WTC11 (cell line): ENCODE measurements at regions not wholly inside any gene's neighbourhood (a gene's known extent, or its start where the extent isn't known, plus 50 kb on each side); places are given as distances from the start of the nearest gene placed in this dataset.

Experiments
- ATAC-seq: fragments of 200-7000 bp; cut with Tn5 transposase; 2 replicates; pipeline ENCODE4 v1.10.0; 2021; ENCODE audit warnings: mild to moderate bottlenecking, moderate library complexity
- CTCF ChIA-PET: fragments of 300-600 bp; sonication (Branson Sonifier 250); formaldehyde crosslinking; loops from one replicate; lab custom pipeline; 2021; ENCODE audit warnings: antibody characterized with exemption; lab: Charles Lee
- POLR2A ChIA-PET: fragments of 350-600 bp; sonication (Branson Sonifier 250); formaldehyde crosslinking; loops from one replicate; lab custom pipeline; 2021; ENCODE audit warnings: antibody characterized with exemption; lab: Charles Lee
- DNase-seq: peaks from one replicate; pipeline ENCODE4 v3.0.0; 2021; ENCODE audit warnings: low spot score
- H3K27ac Mint-ChIP-seq: 2 replicates; pipeline ENCODE4 v1.8.0; 2021; ENCODE audit warnings: mixed read lengths
- H3K27me3 Mint-ChIP-seq: 2 replicates; pipeline ENCODE4 v1.8.0; 2021; ENCODE audit warnings: low read depth, mild to moderate bottlenecking, moderate library complexity, mixed read lengths
- H3K36me3 Mint-ChIP-seq: 2 replicates; pipeline ENCODE4 v1.8.0; 2021; ENCODE audit warnings: mixed read lengths
- H3K4me1 Mint-ChIP-seq: 2 replicates; pipeline ENCODE4 v1.8.0; 2022; ENCODE audit warnings: mixed read lengths
- H3K4me3 Mint-ChIP-seq: 2 replicates; pipeline ENCODE4 v1.8.0; 2021; ENCODE audit warnings: mild to moderate bottlenecking, moderate library complexity, mixed read lengths
- H3K9me3 Mint-ChIP-seq: 2 replicates; pipeline ENCODE4 v1.8.0; 2021; ENCODE audit warnings: mixed read lengths
- AR ChIP-seq: fragments of 250-450 bp; sonication (Bioruptor Pico); IDR thresholded peaks from 2 replicates; pipeline ENCODE4 v1.9.0; 2021; ENCODE audit warnings: mild to moderate bottlenecking
- ATF2 ChIP-seq: sonication (generic); formaldehyde crosslinking; IDR thresholded peaks from 2 replicates; pipeline ENCODE4 v1.8.1; 2022; ENCODE audit warnings: low read depth, missing genetic modification reagents, borderline replicate concordance
- CBFB ChIP-seq: sonication (generic); formaldehyde crosslinking; IDR thresholded peaks from 2 replicates; pipeline ENCODE4 v1.8.1; 2022; ENCODE audit warnings: mild to moderate bottlenecking, low read depth, missing genetic modification reagents
- FOXJ3 ChIP-seq: sonication (generic); formaldehyde crosslinking; IDR thresholded peaks from 2 replicates; pipeline ENCODE4 v1.9.0; 2021; ENCODE audit warnings: missing genetic modification reagents, mild to moderate bottlenecking, borderline replicate concordance
- GABPB1 ChIP-seq: sonication (generic); formaldehyde crosslinking; IDR thresholded peaks from 2 replicates; pipeline ENCODE4 v1.8.1; 2023; ENCODE audit warnings: mild to moderate bottlenecking, missing genetic modification reagents
- GRHL2 ChIP-seq: fragments of 250-450 bp; sonication (Bioruptor Pico); IDR thresholded peaks from 2 replicates; pipeline ENCODE4 v1.8.0; 2022; ENCODE audit warnings: mild to moderate bottlenecking, moderate library complexity; ENCODE audit not compliant: insufficient replicate concordance, severe bottlenecking
- GTF2I ChIP-seq: fragments of 250-450 bp; sonication (Bioruptor Pico); conservative IDR thresholded peaks from 2 replicates; pipeline ENCODE4 v1.4.0; 2021; ENCODE audit warnings: mild to moderate bottlenecking
- KAT7 ChIP-seq: sonication (generic); formaldehyde crosslinking; IDR thresholded peaks from 2 replicates; pipeline ENCODE4 v1.8.1; 2023; ENCODE audit warnings: missing genetic modification reagents, mild to moderate bottlenecking, borderline replicate concordance
- MXD4 ChIP-seq: fragments of 250-450 bp; sonication (Bioruptor Pico); IDR thresholded peaks from 2 replicates; pipeline ENCODE4 v1.8.0; 2021; ENCODE audit warnings: mild to moderate bottlenecking, moderate library complexity, borderline replicate concordance
- NFE2L1 ChIP-seq: sonication (generic); formaldehyde crosslinking; IDR thresholded peaks from 2 replicates; pipeline ENCODE4 v1.8.1; 2023; ENCODE audit warnings: missing genetic modification reagents
- NR1H2 ChIP-seq: sonication (generic); formaldehyde crosslinking; IDR thresholded peaks from 2 replicates; pipeline ENCODE4 v1.9.0; 2021; ENCODE audit warnings: mild to moderate bottlenecking, moderate library complexity, missing genetic modification reagents
- NR2C2 ChIP-seq: sonication (generic); formaldehyde crosslinking; IDR thresholded peaks from 2 replicates; pipeline ENCODE4 v1.8.0; 2022; ENCODE audit warnings: mild to moderate bottlenecking, missing genetic modification reagents
- OVOL2 ChIP-seq: fragments of 250-450 bp; sonication (Bioruptor Pico); IDR thresholded peaks from 2 replicates; pipeline ENCODE4 v1.9.0; 2021; ENCODE audit warnings: mild to moderate bottlenecking, borderline replicate concordance
- PREB ChIP-seq: sonication (generic); formaldehyde crosslinking; IDR thresholded peaks from 2 replicates; pipeline ENCODE4 v1.8.1; 2022; ENCODE audit warnings: mild to moderate bottlenecking, missing genetic modification reagents, moderate library complexity, borderline replicate concordance
- TEAD4 ChIP-seq: sonication (generic); formaldehyde crosslinking; IDR thresholded peaks from 2 replicates; pipeline ENCODE4 v1.8.0; 2022; ENCODE audit warnings: mild to moderate bottlenecking, missing genetic modification reagents
- ZBTB21 ChIP-seq: sonication (generic); formaldehyde crosslinking; IDR thresholded peaks from 2 replicates; pipeline ENCODE4 v1.8.1; 2023; ENCODE audit warnings: mild to moderate bottlenecking, missing genetic modification reagents, borderline replicate concordance
- ZNF317 ChIP-seq: sonication (generic); formaldehyde crosslinking; IDR thresholded peaks from 2 replicates; pipeline ENCODE4 v1.8.1; 2023; ENCODE audit warnings: low read depth, mild to moderate bottlenecking, moderate library complexity, missing genetic modification reagents, borderline replicate concordance
- ZNF416 ChIP-seq: fragments of 250-450 bp; sonication (Bioruptor Pico); IDR thresholded peaks from 2 replicates; pipeline ENCODE4 v1.9.0; 2021; ENCODE audit warnings: mild to moderate bottlenecking, inconsistent platforms
- TF ChIP-seq, protein P1 (sequence below): fragments of 250-450 bp; sonication (Bioruptor Pico); conservative IDR thresholded peaks from 2 replicates; pipeline ENCODE4 v1.9.0; 2021; ENCODE audit warnings: mild to moderate bottlenecking
- TF ChIP-seq, protein P2 (sequence below): sonication (generic); formaldehyde crosslinking; IDR thresholded peaks from 2 replicates; pipeline ENCODE4 v1.8.1; 2023; ENCODE audit warnings: mild to moderate bottlenecking, missing genetic modification reagents

DNA sequence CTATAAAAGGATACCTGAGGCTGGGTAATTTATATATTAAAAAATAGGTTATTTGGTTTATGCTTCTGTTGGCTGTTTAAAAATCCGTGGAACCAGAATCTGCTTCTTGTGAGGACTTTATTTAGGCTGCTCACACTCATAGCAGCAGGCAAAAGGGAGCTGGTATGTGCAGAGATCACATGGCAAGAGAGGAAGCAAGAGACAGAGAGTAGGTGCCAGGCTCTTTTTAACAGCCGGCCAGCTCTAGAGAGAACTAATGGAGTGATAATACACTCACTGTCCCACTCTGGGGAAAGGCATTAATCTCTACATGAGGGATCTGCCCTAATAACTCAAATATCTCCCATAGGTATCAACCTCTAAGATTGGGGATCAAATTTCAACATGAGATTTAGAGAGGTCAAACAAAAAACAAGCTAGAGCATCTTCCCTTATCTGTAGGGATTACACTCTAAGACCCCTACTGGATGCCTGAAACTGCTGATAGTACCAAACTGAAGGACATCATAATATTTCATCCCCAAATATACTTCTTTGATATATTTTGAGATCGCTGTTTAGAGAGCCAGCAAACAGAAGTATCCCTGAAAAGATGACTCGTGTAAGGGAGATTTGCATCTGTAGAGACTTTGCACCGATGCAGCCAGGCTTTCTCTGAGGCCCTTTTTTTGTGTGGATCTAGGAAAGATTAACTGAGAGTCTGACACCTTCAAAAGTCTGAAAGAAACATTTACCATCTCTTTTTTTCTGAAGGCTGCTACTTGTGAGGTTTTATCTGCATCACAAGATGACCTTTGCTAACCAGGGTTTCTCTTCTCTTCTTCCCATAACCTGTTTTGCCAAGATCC, 717.0 kb upstream of the MBL2 start (continued):
- TF ChIP-seq, protein P1, sequence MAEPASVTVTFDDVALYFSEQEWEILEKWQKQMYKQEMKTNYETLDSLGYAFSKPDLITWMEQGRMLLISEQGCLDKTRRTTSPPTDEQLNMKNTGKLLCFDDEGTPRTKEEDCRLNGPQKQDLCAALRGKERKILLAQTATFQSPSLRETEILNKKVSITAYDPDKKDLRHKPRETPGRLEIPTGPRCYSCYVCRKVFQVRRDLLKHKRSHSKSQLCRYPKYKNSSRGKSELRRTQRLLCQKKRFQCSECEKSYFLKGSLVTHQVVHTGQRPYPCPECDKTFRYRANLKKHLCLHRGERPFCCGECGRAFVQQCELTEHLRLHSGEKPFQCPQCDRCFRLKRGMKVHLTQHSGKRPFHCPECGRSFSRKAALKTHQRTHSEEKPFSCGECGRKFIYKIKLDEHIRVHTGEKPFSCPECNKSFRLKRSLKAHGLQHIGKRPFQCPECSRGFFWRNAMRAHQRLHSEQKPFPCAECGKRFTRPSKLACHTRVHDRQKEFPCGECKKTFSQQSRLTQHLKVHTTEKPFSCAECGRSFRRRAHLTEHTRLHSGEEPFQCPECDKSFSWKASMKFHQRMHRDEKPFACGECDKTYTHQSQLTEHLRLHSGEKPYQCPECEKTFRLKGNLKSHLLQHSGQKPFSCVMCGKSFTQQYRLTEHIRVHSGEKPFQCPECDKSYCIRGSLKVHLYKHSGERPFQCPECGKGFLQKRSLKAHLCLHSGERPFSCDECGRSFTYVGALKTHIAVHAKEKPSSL = no peak
- TF ChIP-seq TEAD4 (CRISPR knock-in tag) (no peak), NFE2L1 (CRISPR knock-in tag) (no peak), GTF2I (CRISPR knock-in tag) (no peak), CBFB (no peak), ZNF317 (no peak), ZBTB21 (CRISPR knock-in tag) (no peak)
- TF ChIP-seq, protein P2, sequence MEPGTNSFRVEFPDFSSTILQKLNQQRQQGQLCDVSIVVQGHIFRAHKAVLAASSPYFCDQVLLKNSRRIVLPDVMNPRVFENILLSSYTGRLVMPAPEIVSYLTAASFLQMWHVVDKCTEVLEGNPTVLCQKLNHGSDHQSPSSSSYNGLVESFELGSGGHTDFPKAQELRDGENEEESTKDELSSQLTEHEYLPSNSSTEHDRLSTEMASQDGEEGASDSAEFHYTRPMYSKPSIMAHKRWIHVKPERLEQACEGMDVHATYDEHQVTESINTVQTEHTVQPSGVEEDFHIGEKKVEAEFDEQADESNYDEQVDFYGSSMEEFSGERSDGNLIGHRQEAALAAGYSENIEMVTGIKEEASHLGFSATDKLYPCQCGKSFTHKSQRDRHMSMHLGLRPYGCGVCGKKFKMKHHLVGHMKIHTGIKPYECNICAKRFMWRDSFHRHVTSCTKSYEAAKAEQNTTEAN (CRISPR knock-in tag) = no peak
- TF ChIP-seq, all 79 proteins: peak for 0

GRCh38 chr10:53487019-53487983, 714.7 kb upstream of the MBL2 start:
- peaks cover 61% of the 10 kb centered on the region for H3K9me3 Mint-ChIP-seq
- H3K4me3 Mint-ChIP-seq = no peak overlapping the region
- ChIA-PET CTCF (no interaction called here), POLR2A (no interaction called here)
- no peak for ATAC-seq
- H3K36me3 Mint-ChIP-seq = peaks cover 82% of the 10 kb centered on the region
- no peak for DNase-seq
- no peak overlapping the region; the same call in 1 of the 2 replicates for H3K27ac Mint-ChIP-seq
- peaks cover 20% of the 10 kb centered on the region for H3K27me3 Mint-ChIP-seq
- H3K4me1 Mint-ChIP-seq = peaks cover 23% of the 10 kb centered on the region
- no peak for TF ChIP-seq GABPB1 (CRISPR knock-in tag)
- TF ChIP-seq FOXJ3 (CRISPR knock-in tag) = no peak
- TF ChIP-seq KAT7 (CRISPR knock-in tag) = no peak
- no peak for TF ChIP-seq CBFB
- no peak for TF ChIP-seq ZNF416 (CRISPR knock-in tag)
- no peak for TF ChIP-seq NR2C2 (CRISPR knock-in tag)
- no peak for TF ChIP-seq AR (CRISPR knock-in tag)
- no peak for TF ChIP-seq OVOL2 (CRISPR knock-in tag)
- TF ChIP-seq, protein P1 = no peak
- TF ChIP-seq PREB = no peak
- no peak for TF ChIP-seq ATF2 (CRISPR knock-in tag)
- no peak for TF ChIP-seq MXD4 (CRISPR knock-in tag)
- no peak for TF ChIP-seq NR1H2 (CRISPR knock-in tag)
- no peak for TF ChIP-seq GRHL2 (CRISPR knock-in tag)
